ENCODE measurements at regions not wholly inside any gene's neighbourhood (a gene's known extent, or its start where the extent isn't known, plus 50 kb on each side); places are given as distances from the start of the nearest gene placed in this dataset.

- H3F3A ChIP-seq (ENCODE audit: insufficient read depth, low read length), result no peaks in the 10 kb centered on the region
- no peaks in the 10 kb centered on the region for H4K20me1 ChIP-seq (ENCODE audit: insufficient read depth, low read length)
- no peaks in the 10 kb centered on the region for H3K9me3 ChIP-seq (ENCODE audit: low read length)
- H3K36me3 ChIP-seq (ENCODE audit: insufficient read depth, low read length), result no peaks in the 10 kb centered on the region
- no peaks in the 10 kb centered on the region for H3K9me2 ChIP-seq (ENCODE audit: low read depth, low read length)
- no peaks in the 10 kb centered on the region for H3K79me2 ChIP-seq (ENCODE audit: insufficient read depth, low read length)
- H3K27me3 ChIP-seq (ENCODE audit: insufficient read depth, low read length), result no peaks in the 10 kb centered on the region
- H3K9ac ChIP-seq (ENCODE audit: low read length), result no peak overlapping the region
- no peak overlapping the region for H3K27ac ChIP-seq (ENCODE audit: low read depth, low read length, poor library complexity, severe bottlenecking)
- no peak overlapping the region for H3K4me3 ChIP-seq (ENCODE audit: low read depth, low read length, poor library complexity, severe bottlenecking)
- H3K4me2 ChIP-seq (ENCODE audit: low read length), result no peak overlapping the region
- TF ChIP-seq EZH2 (IDR thresholded peaks at IDR 0.05; ENCODE audit: borderline replicate concordance, low read length), result no peak
- no peak for TF ChIP-seq CTCF (IDR thresholded peaks at IDR 0.05; ENCODE audit: low read length)
- H2AFZ ChIP-seq (ENCODE audit: low read length), result no peak overlapping the region
- no peaks in the 10 kb centered on the region for H3K4me1 ChIP-seq (ENCODE audit: insufficient read depth, low read length, severe bottlenecking)
Observed at GRCh38 chr11:81578571-81578970, 1155.1 kb downstream of the FAM181B start.

- Histone ChIP-seq H3K4me2 (ENCODE audit: low read length) (no peak overlapping the region), H3K27me3 (ENCODE audit: insufficient read depth, low read length) (no peaks in the 10 kb centered on the region), H2AFZ (ENCODE audit: low read length) (no peak overlapping the region), H3K9ac (ENCODE audit: low read length) (no peak overlapping the region), H3K9me3 (ENCODE audit: low read length) (no peaks in the 10 kb centered on the region), H3K27ac (ENCODE audit: low read depth, low read length, poor library complexity, severe bottlenecking) (no peak overlapping the region), H3K79me2 (ENCODE audit: insufficient read depth, low read length) (no peaks in the 10 kb centered on the region), H3K4me3 (ENCODE audit: low read depth, low read length, poor library complexity, severe bottlenecking) (no peak overlapping the region), H4K20me1 (ENCODE audit: insufficient read depth, low read length) (no peaks in the 10 kb centered on the region), H3K36me3 (ENCODE audit: insufficient read depth, low read length) (no peaks in the 10 kb centered on the region), H3K9me2 (ENCODE audit: low read depth, low read length) (no peaks in the 10 kb centered on the region), H3K4me1 (ENCODE audit: insufficient read depth, low read length, severe bottlenecking) (no peaks in the 10 kb centered on the region), H3F3A (ENCODE audit: insufficient read depth, low read length) (no peaks in the 10 kb centered on the region)
- no peak for TF ChIP-seq CTCF (IDR thresholded peaks at IDR 0.05; ENCODE audit: low read length)
- TF ChIP-seq EZH2 (IDR thresholded peaks at IDR 0.05; ENCODE audit: borderline replicate concordance, low read length), result no peak
Observed at GRCh38 chr11:81574301-81574700, 1159.4 kb downstream of the FAM181B start.

- no peak overlapping the region for H3K9ac ChIP-seq (ENCODE audit: low read length)
- no peaks in the 10 kb centered on the region for H3F3A ChIP-seq (ENCODE audit: insufficient read depth, low read length)
- H3K79me2 ChIP-seq (ENCODE audit: insufficient read depth, low read length), result no peaks in the 10 kb centered on the region
- H3K27me3 ChIP-seq (ENCODE audit: insufficient read depth, low read length), result no peaks in the 10 kb centered on the region
- H3K4me2 ChIP-seq (ENCODE audit: low read length), result no peak overlapping the region
- no peak overlapping the region for H3K27ac ChIP-seq (ENCODE audit: low read depth, low read length, poor library complexity, severe bottlenecking)
- TF ChIP-seq EZH2 (IDR thresholded peaks at IDR 0.05; ENCODE audit: borderline replicate concordance, low read length), result no peak
- TF ChIP-seq CTCF (IDR thresholded peaks at IDR 0.05; ENCODE audit: low read length), result no peak
- no peaks in the 10 kb centered on the region for H3K4me1 ChIP-seq (ENCODE audit: insufficient read depth, low read length, severe bottlenecking)
- no peaks in the 10 kb centered on the region for H3K9me2 ChIP-seq (ENCODE audit: low read depth, low read length)
- H3K4me3 ChIP-seq (ENCODE audit: low read depth, low read length, poor library complexity, severe bottlenecking), result no peak overlapping the region
- H2AFZ ChIP-seq (ENCODE audit: low read length), result no peak overlapping the region
- no peaks in the 10 kb centered on the region for H4K20me1 ChIP-seq (ENCODE audit: insufficient read depth, low read length)
- H3K36me3 ChIP-seq (ENCODE audit: insufficient read depth, low read length), result no peaks in the 10 kb centered on the region
- no peaks in the 10 kb centered on the region for H3K9me3 ChIP-seq (ENCODE audit: low read length)
Observed at GRCh38 chr11:81573367-81573766, 1160.3 kb downstream of the FAM181B start.

All from OCI-LY1 (cell line).